Esophagus muscularis mucosa (tissue), 3 donors: ENCODE measurements at regions not wholly inside any gene's neighbourhood (a gene's known extent, or its start where the extent isn't known, plus 50 kb on each side); places are given as distances from the start of the nearest gene placed in this dataset.
A peak's percentile ranks its signal among the peaks of the same experiment; 100 is the strongest.

Experiments
- CTCF ChIP-seq, 3 experiments: fragments of 200-600 bp in 2 of 3; fragments of 450-650 bp in 1 of 3; sonication (generic) in 2 of 3; IDR thresholded peaks; one replicate each; pipeline ENCODE4 v1.5.1; 2017 to 2019; ENCODE audit warnings: antibody characterized with exemption in 3 of 3, mild to moderate bottlenecking in 2 of 3, moderate library complexity in 1 of 3
- POLR2A ChIP-seq: fragments of 450-650 bp; IDR thresholded peaks from one replicate; pipeline ENCODE4 v1.6.1; 2017; ENCODE audit warnings: antibody characterized with exemption, moderate library complexity, mild to moderate bottlenecking, low read depth

GRCh38 chr13:29923554-29924481 lies 73.4 kb upstream of the UBL3 start:
- TF ChIP-seq POLR2A (no peak), CTCF (IDR thresholded peaks at IDR 0.05) (peak; percentile 62 to 69 (median 66))
